MM.1S (cell line): ENCODE measurements at regions not wholly inside any gene's neighbourhood (a gene's known extent, or its start where the extent isn't known, plus 50 kb on each side); places are given as distances from the start of the nearest gene placed in this dataset.

Source experiments
- DNase-seq: peaks from one replicate; pipeline ENCODE4 v3.0.0-alpha.2; 2015
- H2AFZ ChIP-seq: fragments of 300-600 bp; sonication (generic); 2 replicates; pipeline ENCODE4 v1.6.0; 2016; ENCODE audit warnings: antibody characterized with exemption, low read length
- H3F3A ChIP-seq: fragments of 300-600 bp; sonication (generic); 2 replicates; pipeline ENCODE4 v1.6.1; 2016; ENCODE audit warnings: mild to moderate bottlenecking, antibody characterized with exemption, low read length, moderate library complexity, mixed read lengths; ENCODE audit not compliant: insufficient read depth
- H3K27ac ChIP-seq: fragments of 300-600 bp; sonication (generic); 2 replicates; pipeline ENCODE4 v1.5.1; 2016; ENCODE audit warnings: mild to moderate bottlenecking, low read length
- H3K27me3 ChIP-seq: fragments of 300-600 bp; sonication (generic); replicated peaks from 2 replicates; pipeline ENCODE4 v1.6.0; 2016; ENCODE audit warnings: low read length; ENCODE audit not compliant: insufficient read depth
- H3K36me3 ChIP-seq: fragments of 300-600 bp; sonication (generic); replicated peaks from 2 replicates; pipeline ENCODE4 v1.6.1; 2016; ENCODE audit warnings: mild to moderate bottlenecking, low read length, mixed read lengths; ENCODE audit not compliant: insufficient read depth
- H3K4me1 ChIP-seq: fragments of 300-600 bp; sonication (generic); 2 replicates; pipeline ENCODE4 v1.6.1; 2016; ENCODE audit warnings: low read length, mixed read lengths
- H3K4me2 ChIP-seq: fragments of 300-600 bp; sonication (generic); 2 replicates; pipeline ENCODE4 v1.6.0; 2016; ENCODE audit warnings: low read depth, low read length
- H3K4me3 ChIP-seq: fragments of 300-600 bp; sonication (generic); 2 replicates; pipeline ENCODE4 v1.5.1; 2016; ENCODE audit warnings: low read length, mixed read lengths
- H3K79me2 ChIP-seq: fragments of 300-600 bp; sonication (generic); 2 replicates; pipeline ENCODE4 v1.6.1; 2016; ENCODE audit warnings: mixed run types, low read length, mixed read lengths
- H3K9ac ChIP-seq: fragments of 300-600 bp; sonication (generic); 2 replicates; pipeline ENCODE4 v1.6.1; 2016; ENCODE audit warnings: low read length, mixed read lengths
- H3K9me2 ChIP-seq: fragments of 300-600 bp; sonication (generic); replicated peaks from 2 replicates; pipeline ENCODE4 v1.6.1; 2016; ENCODE audit warnings: mild to moderate bottlenecking, low read length, mixed read lengths; ENCODE audit not compliant: insufficient read depth
- H3K9me3 ChIP-seq: fragments of 300-600 bp; sonication (generic); replicated peaks from 2 replicates; pipeline ENCODE4 v1.6.1; 2016; ENCODE audit warnings: mild to moderate bottlenecking, low read length, mixed read lengths; ENCODE audit not compliant: insufficient read depth
- H4K20me1 ChIP-seq: fragments of 300-600 bp; sonication (generic); 2 replicates; pipeline ENCODE4 v1.6.1; 2016; ENCODE audit warnings: mild to moderate bottlenecking, low read length, moderate library complexity, mixed read lengths; ENCODE audit not compliant: insufficient read depth
- EZH2 ChIP-seq: fragments of 300-600 bp; sonication (generic); optimal IDR thresholded peaks from 2 replicates; pipeline ENCODE3; 2017; ENCODE audit warnings: low read depth, mild to moderate bottlenecking, antibody characterized with exemption, low read length, mixed read lengths
- EZH2phosphoT487 ChIP-seq: fragments of 300-600 bp; sonication (generic); IDR thresholded peaks from 2 replicates; pipeline ENCODE4 v1.6.1; 2018; ENCODE audit warnings: antibody characterized with exemption, low read length
- TF ChIP-seq, protein P1 (sequence below): fragments of 300-600 bp; sonication (generic); IDR thresholded peaks from 2 replicates; pipeline ENCODE4 v1.5.1; 2016; ENCODE audit warnings: antibody characterized with exemption, low read length, mixed read lengths

DNA sequence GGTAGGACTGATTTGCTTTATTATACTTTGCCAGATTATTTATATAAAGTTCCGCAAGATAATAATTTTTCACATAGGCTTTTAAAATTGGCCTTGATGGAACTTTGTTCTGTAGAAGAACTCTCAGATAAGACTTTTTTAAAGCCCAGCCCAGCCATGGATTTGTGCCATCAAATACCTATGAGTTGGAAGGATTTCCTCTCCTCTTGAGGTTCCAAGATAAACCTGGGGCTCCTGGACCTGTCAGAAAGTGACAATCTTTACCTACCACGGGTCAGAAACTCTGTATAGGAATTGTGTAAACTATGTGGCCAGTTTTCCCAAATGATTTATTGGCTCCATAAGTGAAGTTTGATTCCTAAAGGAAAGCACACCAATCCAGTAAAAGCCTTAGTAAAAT lies 271.9 kb upstream of the GRID2 start:
- Histone ChIP-seq H3K36me3 (no peaks in the 10 kb centered on the region), H3K79me2 (no peaks in the 10 kb centered on the region), H4K20me1 (no peaks in the 10 kb centered on the region), H3K27me3 (no peaks in the 10 kb centered on the region), H3K9me3 (no peaks in the 10 kb centered on the region), H2AFZ (no peak overlapping the region), H3K9ac (no peak overlapping the region), H3K4me2 (no peak overlapping the region), H3F3A (no peaks in the 10 kb centered on the region), H3K4me3 (no peak overlapping the region), H3K4me1 (no peaks in the 10 kb centered on the region), H3K27ac (no peak overlapping the region), H3K9me2 (no peaks in the 10 kb centered on the region)
- DNase-seq = no peak
- TF ChIP-seq EZH2phosphoT487 (no peak), EZH2 (no peak)
- TF ChIP-seq, protein P1, sequence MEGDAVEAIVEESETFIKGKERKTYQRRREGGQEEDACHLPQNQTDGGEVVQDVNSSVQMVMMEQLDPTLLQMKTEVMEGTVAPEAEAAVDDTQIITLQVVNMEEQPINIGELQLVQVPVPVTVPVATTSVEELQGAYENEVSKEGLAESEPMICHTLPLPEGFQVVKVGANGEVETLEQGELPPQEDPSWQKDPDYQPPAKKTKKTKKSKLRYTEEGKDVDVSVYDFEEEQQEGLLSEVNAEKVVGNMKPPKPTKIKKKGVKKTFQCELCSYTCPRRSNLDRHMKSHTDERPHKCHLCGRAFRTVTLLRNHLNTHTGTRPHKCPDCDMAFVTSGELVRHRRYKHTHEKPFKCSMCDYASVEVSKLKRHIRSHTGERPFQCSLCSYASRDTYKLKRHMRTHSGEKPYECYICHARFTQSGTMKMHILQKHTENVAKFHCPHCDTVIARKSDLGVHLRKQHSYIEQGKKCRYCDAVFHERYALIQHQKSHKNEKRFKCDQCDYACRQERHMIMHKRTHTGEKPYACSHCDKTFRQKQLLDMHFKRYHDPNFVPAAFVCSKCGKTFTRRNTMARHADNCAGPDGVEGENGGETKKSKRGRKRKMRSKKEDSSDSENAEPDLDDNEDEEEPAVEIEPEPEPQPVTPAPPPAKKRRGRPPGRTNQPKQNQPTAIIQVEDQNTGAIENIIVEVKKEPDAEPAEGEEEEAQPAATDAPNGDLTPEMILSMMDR = no peak

DNA sequence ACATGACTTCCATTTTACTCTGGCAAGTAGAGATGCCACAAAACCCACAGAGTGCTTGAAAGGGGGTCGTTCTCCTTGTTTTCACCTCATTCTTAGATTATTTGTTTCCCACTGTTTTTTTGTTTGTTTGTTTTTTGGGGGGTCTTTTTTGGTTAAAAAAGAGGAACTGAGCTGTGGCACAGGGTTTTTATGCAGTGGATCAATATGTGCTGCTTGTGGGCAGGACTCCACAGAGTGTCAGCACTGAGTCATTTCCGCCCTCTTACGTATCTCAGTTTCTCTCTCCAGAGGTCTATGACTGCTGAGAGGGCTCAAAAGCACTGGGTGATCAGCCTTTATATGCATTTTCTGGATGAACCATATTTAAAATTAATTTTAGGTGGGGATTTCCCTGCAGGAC lies 268.1 kb upstream of the GRID2 start:
- Histone ChIP-seq H3K36me3 (no peaks in the 10 kb centered on the region), H3K9me2 (no peaks in the 10 kb centered on the region), H3K4me3 (no peak overlapping the region), H3K79me2 (no peaks in the 10 kb centered on the region), H3K9me3 (no peaks in the 10 kb centered on the region), H4K20me1 (no peaks in the 10 kb centered on the region), H3F3A (no peaks in the 10 kb centered on the region), H3K27me3 (no peaks in the 10 kb centered on the region), H3K4me2 (no peak overlapping the region), H3K4me1 (no peaks in the 10 kb centered on the region), H3K9ac (no peak overlapping the region), H2AFZ (no peak overlapping the region), H3K27ac (no peak overlapping the region)
- DNase-seq = no peak
- no peak for TF ChIP-seq EZH2
- no peak for TF ChIP-seq EZH2phosphoT487
- TF ChIP-seq, protein P1 = no peak

DNA sequence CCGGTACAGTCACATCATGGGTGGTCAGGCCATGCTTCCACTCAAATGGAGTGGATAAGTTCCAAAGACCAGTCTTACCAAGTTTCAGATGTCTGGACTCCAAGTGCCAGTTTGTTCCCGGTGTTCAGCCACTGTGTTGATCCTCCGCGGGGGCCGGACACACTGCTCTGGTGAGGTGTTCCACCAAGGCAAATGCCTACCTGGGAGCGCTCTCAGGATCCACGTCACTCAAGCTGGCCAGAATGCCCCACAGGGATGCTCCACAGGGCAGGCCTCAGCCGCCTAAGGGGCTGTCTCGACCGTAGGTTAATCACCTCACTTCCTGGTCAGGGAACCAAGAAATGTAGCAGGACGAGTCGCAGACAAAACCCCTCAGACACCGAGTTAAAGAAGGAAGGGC lies 258.0 kb upstream of the GRID2 start:
- H3F3A ChIP-seq = no peaks in the 10 kb centered on the region
- TF ChIP-seq EZH2 (no peak), EZH2phosphoT487 (no peak)
- TF ChIP-seq, protein P1 = no peak

More for the DNA sequence above, 258.0 kb upstream of the GRID2 start:
- Histone ChIP-seq H3K4me2 (no peak overlapping the region), H3K27ac (no peak overlapping the region), H3K27me3 (no peaks in the 10 kb centered on the region), H3K4me3 (no peak overlapping the region), H3K79me2 (no peaks in the 10 kb centered on the region), H3K9me2 (no peaks in the 10 kb centered on the region), H4K20me1 (no peaks in the 10 kb centered on the region), H3K36me3 (no peaks in the 10 kb centered on the region), H3K9me3 (no peaks in the 10 kb centered on the region), H2AFZ (no peak overlapping the region), H3K4me1 (no peaks in the 10 kb centered on the region), H3K9ac (no peak overlapping the region)
- no peak for DNase-seq
